Adrenal gland (tissue), 5 donors: ENCODE measurements at regions not wholly inside any gene's neighbourhood (a gene's known extent, or its start where the extent isn't known, plus 50 kb on each side); places are given as distances from the start of the nearest gene placed in this dataset.

Experiments
- POLR2A ChIP-seq, 2 donors: fragments of 450-650 bp; IDR thresholded peaks; one replicate each; pipeline ENCODE4 v1.6.1; 2017; ENCODE audit warnings: antibody characterized with exemption in 2 of 2, mild to moderate bottlenecking in 2 of 2, moderate library complexity in 1 of 2
- TF ChIP-seq, protein P1 (sequence below), 6 experiments: fragments of 450-650 bp in 4 of 6; fragments of 200-600 bp in 2 of 6; sonication (generic) in 1 of 6; IDR thresholded peaks; 1 replicate in 5 of 6; 2 replicates in 1 of 6; pipeline versions ENCODE4 v1.5.1 to v1.8.0; 2016 to 2021; ENCODE audit warnings: antibody characterized with exemption in 6 of 6, mild to moderate bottlenecking in 2 of 6, moderate library complexity in 1 of 6
- donor health status: DM: no; HTN: no; CAD: no.

DNA sequence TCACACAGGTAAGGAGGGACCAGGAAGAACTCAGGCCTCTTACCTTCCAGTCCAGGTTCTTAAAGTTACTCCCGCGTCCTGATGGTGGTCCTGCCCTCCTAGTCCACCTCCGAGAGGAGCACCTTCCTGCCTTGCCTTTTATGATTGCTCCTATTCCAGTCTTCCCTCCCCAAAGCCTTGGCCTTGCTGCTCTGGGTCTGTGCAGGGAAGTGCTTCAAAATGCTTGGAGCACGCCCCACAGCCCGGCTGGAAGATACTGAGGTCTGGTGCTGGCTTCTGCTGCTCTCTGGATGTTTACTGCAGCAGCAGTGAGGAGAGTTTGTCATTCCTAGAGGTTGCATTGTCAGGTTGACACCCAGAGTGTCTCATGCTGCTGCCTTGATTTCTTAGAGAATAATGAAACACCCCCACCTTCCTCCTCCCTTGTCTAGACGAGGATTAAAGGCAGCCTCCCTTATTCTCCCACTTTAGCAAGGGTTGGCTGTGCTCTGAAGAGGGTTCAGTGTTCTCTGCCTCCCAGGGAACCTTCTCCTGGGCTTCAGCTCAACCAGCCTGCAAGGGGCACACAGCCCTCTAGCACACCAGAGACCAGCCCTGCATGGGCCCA lies 142.2 kb upstream of the CACNA1E start:
- TF ChIP-seq, protein P1, sequence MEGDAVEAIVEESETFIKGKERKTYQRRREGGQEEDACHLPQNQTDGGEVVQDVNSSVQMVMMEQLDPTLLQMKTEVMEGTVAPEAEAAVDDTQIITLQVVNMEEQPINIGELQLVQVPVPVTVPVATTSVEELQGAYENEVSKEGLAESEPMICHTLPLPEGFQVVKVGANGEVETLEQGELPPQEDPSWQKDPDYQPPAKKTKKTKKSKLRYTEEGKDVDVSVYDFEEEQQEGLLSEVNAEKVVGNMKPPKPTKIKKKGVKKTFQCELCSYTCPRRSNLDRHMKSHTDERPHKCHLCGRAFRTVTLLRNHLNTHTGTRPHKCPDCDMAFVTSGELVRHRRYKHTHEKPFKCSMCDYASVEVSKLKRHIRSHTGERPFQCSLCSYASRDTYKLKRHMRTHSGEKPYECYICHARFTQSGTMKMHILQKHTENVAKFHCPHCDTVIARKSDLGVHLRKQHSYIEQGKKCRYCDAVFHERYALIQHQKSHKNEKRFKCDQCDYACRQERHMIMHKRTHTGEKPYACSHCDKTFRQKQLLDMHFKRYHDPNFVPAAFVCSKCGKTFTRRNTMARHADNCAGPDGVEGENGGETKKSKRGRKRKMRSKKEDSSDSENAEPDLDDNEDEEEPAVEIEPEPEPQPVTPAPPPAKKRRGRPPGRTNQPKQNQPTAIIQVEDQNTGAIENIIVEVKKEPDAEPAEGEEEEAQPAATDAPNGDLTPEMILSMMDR (IDR thresholded peaks at IDR 0.05): no peak
- TF ChIP-seq POLR2A (IDR thresholded peaks at IDR 0.05): no peak
